IgD-negative memory B cell (primary cell): ENCODE measurements at regions not wholly inside any gene's neighbourhood (a gene's known extent, or its start where the extent isn't known, plus 50 kb on each side); places are given as distances from the start of the nearest gene placed in this dataset.
"Not testable (repeated sequence)": the region's sequence is repeated elsewhere in the genome, so short reads cannot be mapped to it uniquely, and the experiment has no call there.

ENCODE experiments used
- H3K27ac Mint-ChIP-seq, 3 donors: one replicate each; pipeline ENCODE4 v1.8.0; 2020 to 2022; ENCODE audit warnings: mild to moderate bottlenecking in 3 of 3, mixed read lengths in 3 of 3, moderate library complexity in 1 of 3
- H3K27me3 Mint-ChIP-seq: one replicate; pipeline ENCODE4 v1.8.0; 2021; ENCODE audit warnings: mixed read lengths
- H3K36me3 Mint-ChIP-seq: one replicate; pipeline ENCODE4 v1.8.0; 2020; ENCODE audit warnings: mild to moderate bottlenecking, mixed read lengths
- H3K4me1 Mint-ChIP-seq, 3 donors: one replicate each; pipeline ENCODE4 v1.8.0; 2020 to 2022; ENCODE audit warnings: mixed read lengths in 3 of 3, mild to moderate bottlenecking in 1 of 3
- H3K4me3 Mint-ChIP-seq, 4 donors: one replicate each; pipeline ENCODE4 v1.8.0; 2020 to 2022; ENCODE audit warnings: mild to moderate bottlenecking in 4 of 4, mixed read lengths in 4 of 4, moderate library complexity in 3 of 4
- H3K9me3 Mint-ChIP-seq, 3 donors: one replicate each; pipeline ENCODE4 v1.8.0; 2020 to 2021; ENCODE audit warnings: mixed read lengths in 3 of 3, mild to moderate bottlenecking in 1 of 3

DNA sequence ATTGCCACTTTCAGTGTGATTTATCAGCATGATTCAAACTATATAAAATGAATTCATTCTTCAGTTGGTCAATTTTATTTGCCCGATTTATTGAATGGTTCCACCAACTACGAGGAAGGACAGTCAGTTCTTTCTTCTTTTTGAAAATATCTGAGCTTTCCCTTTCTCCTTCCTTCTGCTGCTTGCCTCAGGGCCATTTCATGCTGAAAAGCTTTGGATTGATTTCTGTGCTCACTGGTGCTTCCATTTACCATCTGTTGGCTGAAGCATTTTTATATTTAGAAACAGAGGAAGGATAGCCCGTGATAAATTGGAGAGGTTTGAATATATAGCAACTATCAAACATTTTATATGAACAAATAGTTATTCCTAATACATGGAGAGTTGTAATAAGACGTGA is 68.9 kb upstream of the ADAMTS5 start:
- no peaks in the 10 kb centered on the region for H3K27me3 Mint-ChIP-seq
- H3K9me3 Mint-ChIP-seq: peaks cover 2 to 7% (median 3%) of the 10 kb centered on the region in 3 donors
- no peaks in the 10 kb centered on the region for H3K36me3 Mint-ChIP-seq
- H3K27ac Mint-ChIP-seq: no peak overlapping the region
- H3K4me1 Mint-ChIP-seq: no peaks in the 10 kb centered on the region
- H3K4me3 Mint-ChIP-seq: no peak overlapping the region

DNA sequence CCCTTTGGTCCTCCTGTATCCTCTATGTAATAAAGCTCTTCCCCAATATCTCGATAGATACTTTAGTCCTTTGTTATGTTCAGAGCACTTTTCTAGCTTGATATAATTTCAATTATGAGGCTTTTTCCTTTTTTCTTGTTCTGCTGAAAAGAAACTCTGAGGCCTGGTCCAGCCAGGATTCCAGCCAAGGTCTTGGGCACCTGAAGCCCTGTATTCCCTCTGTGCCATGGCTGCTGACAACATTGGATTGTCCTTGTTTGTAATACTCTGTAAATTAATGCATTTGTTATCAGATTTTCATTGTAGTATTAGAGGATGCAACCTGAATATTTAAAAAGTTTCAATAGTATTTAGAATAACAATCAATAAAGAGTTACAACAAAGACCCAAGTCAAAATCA is 67.9 kb upstream of the ADAMTS5 start:
- Mint-ChIP-seq H3K27ac (no peak overlapping the region), H3K4me1 (no peaks in the 10 kb centered on the region), H3K4me3 (no peak overlapping the region), H3K36me3 (no peaks in the 10 kb centered on the region), H3K9me3 (peaks cover 0 to 7% (median 2%) of the 10 kb centered on the region in 3 donors), H3K27me3 (no peaks in the 10 kb centered on the region)

DNA sequence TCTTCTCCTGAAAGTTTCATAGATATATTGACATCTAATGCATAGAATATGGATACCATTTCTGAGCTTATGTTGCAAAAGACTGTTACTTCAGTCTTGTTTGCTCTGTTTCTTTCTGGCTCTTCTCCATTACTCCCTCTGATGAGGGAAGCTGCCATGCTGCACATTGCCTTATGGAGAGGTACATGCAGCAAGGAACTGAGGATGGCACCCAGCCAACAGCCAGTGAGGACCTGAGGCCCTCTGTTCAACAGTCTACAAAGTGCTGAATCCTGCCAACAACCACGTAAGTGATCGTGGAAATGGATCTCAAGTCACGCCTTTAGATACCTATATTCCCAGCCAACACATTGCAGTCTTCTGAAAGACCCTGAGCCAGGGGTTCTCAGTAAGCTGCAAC is 66.6 kb upstream of the ADAMTS5 start:
- peaks cover 0 to 7% (median 2%) of the 10 kb centered on the region in 3 donors for H3K9me3 Mint-ChIP-seq
- H3K4me3 Mint-ChIP-seq: no peak overlapping the region
- H3K4me1 Mint-ChIP-seq: no peaks in the 10 kb centered on the region
- H3K27ac Mint-ChIP-seq: no peak overlapping the region
- no peaks in the 10 kb centered on the region for H3K27me3 Mint-ChIP-seq
- H3K36me3 Mint-ChIP-seq: no peaks in the 10 kb centered on the region

DNA sequence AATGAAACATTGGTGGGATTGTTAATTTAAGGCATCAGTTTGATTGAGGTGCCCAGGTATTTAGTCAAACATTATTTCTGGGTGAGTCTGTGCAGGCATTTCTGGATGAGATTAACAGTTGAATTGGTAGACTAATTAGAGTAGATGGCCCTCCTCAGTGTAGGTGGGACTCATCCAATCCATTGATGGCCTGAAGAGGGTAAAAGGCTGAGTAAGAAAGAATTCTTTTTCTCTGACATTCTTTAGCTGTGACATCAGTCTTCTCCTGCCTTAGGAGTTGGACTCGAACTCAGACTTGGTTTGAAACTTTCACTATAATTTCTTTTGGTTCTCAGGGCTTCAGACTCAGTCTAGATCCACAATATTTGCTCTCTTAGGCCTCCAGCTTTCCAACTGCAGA is 59.6 kb upstream of the ADAMTS5 start:
- Mint-ChIP-seq H3K4me1 (peaks cover 0 to 6% (median 0%) of the 10 kb centered on the region in 3 donors), H3K27me3 (no peaks in the 10 kb centered on the region), H3K36me3 (no peaks in the 10 kb centered on the region), H3K27ac (no peak overlapping the region), H3K9me3 (no peaks in the 10 kb centered on the region), H3K4me3 (no peak overlapping the region)

DNA sequence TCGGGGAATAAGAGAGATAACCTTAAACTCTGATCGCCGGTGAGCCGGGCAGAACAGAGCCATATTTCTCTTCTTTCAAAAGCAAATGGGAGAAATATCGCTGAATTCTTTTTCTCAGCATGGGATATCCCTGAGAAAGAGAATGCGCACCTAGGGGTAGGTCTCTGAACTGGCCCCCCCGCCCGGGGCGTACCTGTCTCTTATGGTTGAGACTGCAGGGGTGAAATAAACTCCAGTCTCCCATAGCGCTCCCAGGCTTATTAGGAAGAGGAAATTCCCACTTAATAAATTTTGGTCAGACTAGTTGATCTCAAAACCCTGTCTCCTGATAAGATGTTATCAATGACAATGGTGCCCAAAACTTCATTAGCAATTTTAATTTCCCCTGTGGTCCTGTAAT is 58.8 kb upstream of the ADAMTS5 start:
- H3K36me3 Mint-ChIP-seq, H3K9me3 Mint-ChIP-seq, H3K4me3 Mint-ChIP-seq, H3K27ac Mint-ChIP-seq, H3K4me1 Mint-ChIP-seq, H3K27me3 Mint-ChIP-seq: not testable (repeated sequence)

DNA sequence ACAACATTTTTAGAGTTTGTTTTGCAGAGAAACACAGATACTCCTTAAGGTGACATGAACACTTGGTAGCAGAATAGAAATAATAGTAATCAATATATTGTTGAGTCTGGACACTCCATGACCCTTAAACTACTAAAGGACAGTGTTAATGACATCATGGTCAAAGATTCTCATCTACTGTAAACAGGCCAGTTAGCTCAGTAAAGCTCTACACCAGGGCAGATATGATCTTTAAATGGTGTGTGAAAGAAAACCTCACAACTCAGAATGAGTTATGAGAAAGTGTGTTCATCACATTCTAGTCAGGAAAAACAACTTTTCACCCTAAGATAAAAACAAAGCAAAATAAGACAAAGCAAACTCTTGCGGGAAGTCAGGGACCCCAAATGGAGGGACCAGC is 58.1 kb upstream of the ADAMTS5 start:
- Mint-ChIP-seq H3K4me3 (no peak overlapping the region), H3K9me3 (no peaks in the 10 kb centered on the region), H3K36me3 (no peaks in the 10 kb centered on the region), H3K27ac (no peak overlapping the region), H3K4me1 (peaks cover 0 to 6% (median 0%) of the 10 kb centered on the region in 3 donors), H3K27me3 (no peaks in the 10 kb centered on the region)

DNA sequence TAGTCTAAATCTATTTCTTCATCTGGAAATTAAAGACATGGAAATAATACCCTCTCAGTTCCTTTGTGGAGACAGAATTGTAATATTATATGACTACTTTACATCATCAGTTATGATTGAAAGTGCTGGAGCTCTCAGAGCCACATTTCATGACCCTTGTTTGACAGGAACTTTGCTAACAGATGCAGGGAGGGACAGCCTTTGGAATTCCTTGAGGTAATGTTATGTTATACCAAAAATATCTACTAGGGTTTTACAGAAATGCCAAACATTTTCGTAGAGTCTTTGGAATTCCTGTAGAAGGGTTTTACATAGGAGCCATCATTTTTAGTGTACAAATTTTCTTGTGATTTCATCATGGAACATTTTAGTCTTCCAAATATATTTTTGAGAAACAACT is 57.4 kb upstream of the ADAMTS5 start:
- no peaks in the 10 kb centered on the region for H3K36me3 Mint-ChIP-seq
- H3K9me3 Mint-ChIP-seq: no peaks in the 10 kb centered on the region
- H3K4me3 Mint-ChIP-seq: no peak overlapping the region
- peaks cover 0 to 6% (median 0%) of the 10 kb centered on the region in 3 donors for H3K4me1 Mint-ChIP-seq
- no peak overlapping the region for H3K27ac Mint-ChIP-seq
- H3K27me3 Mint-ChIP-seq: no peaks in the 10 kb centered on the region

DNA sequence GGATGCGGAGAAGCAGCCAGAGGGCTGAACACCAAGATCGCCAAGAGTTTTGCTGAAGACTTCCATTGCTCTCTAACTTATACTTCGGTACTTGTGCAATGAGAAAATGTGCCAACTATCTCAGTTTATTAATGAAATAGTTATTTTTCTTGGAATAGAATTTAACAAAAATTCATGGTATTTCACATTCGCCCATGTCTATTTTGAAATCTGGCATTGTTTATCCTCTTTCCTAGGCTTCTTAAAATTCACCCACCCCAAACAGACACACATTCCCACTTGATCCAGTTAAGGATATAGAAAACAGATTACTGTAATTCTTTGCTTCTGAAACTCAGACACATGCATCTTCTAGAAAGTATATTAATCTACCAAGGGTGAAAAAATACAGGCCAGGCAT is 56.3 kb upstream of the ADAMTS5 start:
- Mint-ChIP-seq H3K4me1 (peaks cover 0 to 6% (median 0%) of the 10 kb centered on the region in 3 donors), H3K4me3 (no peak overlapping the region), H3K36me3 (no peaks in the 10 kb centered on the region), H3K9me3 (no peaks in the 10 kb centered on the region), H3K27me3 (no peaks in the 10 kb centered on the region), H3K27ac (no peak overlapping the region)

DNA sequence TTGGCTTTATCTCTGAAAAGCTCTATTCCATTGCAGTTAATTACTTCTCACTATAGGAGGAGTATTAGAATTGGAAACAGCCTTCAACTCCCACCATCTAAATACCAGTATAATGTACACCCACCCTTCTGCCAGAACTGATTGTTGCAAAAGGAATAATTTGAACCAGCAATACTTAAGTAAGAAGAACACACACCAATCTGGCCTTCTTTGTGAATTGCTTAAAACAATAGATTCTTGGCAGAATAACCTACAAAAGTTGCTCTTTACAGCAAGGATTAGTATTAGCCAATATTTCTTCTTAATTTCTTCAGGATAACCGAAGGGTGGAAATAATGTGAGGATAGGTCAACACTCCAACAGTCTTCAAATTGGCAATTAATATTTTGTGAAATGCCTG is 54.9 kb upstream of the ADAMTS5 start:
- no peak overlapping the region for H3K27ac Mint-ChIP-seq

DNA sequence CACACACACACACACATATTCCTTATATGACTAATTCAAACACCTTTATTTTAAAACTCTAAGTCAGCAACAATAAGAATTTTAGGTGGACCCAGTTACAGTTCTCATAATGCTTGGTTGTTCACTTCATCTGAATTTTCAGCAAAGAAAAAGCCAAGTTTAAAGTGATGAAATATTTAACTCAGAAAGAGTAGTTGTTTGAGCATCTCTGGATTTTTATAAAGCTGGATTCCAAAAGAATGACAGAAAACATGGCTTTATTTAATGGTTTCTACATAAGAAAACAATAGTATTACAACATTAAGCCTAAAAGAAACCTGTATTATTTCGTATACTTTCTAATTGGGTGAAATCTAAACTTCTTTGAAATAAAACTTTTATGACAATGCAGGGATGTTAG is 54.2 kb upstream of the ADAMTS5 start:
- Mint-ChIP-seq H3K36me3 (no peaks in the 10 kb centered on the region), H3K4me3 (no peak overlapping the region), H3K27me3 (no peaks in the 10 kb centered on the region), H3K4me1 (peaks cover 0 to 4% (median 0%) of the 10 kb centered on the region in 3 donors), H3K27ac (no peak overlapping the region), H3K9me3 (peaks cover 2 to 8% (median 2%) of the 10 kb centered on the region in 3 donors)

More for the DNA sequence above, 54.9 kb upstream of the ADAMTS5 start:
- H3K4me3 Mint-ChIP-seq: no peak overlapping the region
- H3K4me1 Mint-ChIP-seq: peaks cover 0 to 6% (median 0%) of the 10 kb centered on the region in 3 donors
- no peaks in the 10 kb centered on the region for H3K27me3 Mint-ChIP-seq
- no peaks in the 10 kb centered on the region for H3K36me3 Mint-ChIP-seq
- H3K9me3 Mint-ChIP-seq: peaks cover 0 to 8% (median 2%) of the 10 kb centered on the region in 3 donors

DNA sequence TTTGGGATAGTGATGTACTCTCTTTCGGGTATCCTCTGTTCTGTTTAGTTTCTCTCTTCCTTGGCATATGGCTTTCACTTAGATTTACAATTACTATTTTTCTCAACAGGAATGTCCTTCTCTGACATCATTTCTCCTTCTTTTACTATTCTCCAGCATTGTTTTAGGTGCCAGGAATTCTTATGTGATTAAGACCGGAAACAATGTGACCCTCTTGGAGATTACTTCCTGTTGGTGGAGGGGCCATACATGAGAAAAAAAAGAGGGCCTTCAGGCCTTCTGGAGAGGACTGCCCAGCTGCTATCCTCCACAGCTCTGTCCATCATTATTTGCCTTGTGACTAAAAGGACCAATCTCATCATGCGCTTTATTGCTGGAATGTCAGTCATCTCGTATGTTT is 50.4 kb upstream of the ADAMTS5 start:
- H3K36me3 Mint-ChIP-seq: no peaks in the 10 kb centered on the region
- H3K9me3 Mint-ChIP-seq: peaks cover 2 to 8% (median 2%) of the 10 kb centered on the region in 3 donors
- H3K4me3 Mint-ChIP-seq: no peak overlapping the region
- H3K27me3 Mint-ChIP-seq: no peaks in the 10 kb centered on the region
- H3K27ac Mint-ChIP-seq: no peak overlapping the region
- no peaks in the 10 kb centered on the region for H3K4me1 Mint-ChIP-seq
